HEK293T (cell line): ENCODE measurements at regions not wholly inside any gene's neighbourhood (a gene's known extent, or its start where the extent isn't known, plus 50 kb on each side); places are given as distances from the start of the nearest gene placed in this dataset.
"Not testable (repeated sequence)": the region's sequence is repeated elsewhere in the genome, so short reads cannot be mapped to it uniquely, and the experiment has no call there.

Source experiments
- CTCF ChIA-PET: fragments of 350-600 bp; formaldehyde crosslinking; extraction: SDS; loops from one replicate; lab custom pipeline; 2021; ENCODE audit warnings: antibody characterized with exemption, inconsistent platforms; lab: Yijun Ruan, JAX
- POLR2A ChIA-PET: fragments of 350-600 bp; formaldehyde crosslinking; extraction: SDS; loops from one replicate; lab custom pipeline; 2020; ENCODE audit warnings: antibody characterized with exemption, inconsistent platforms; lab: Yijun Ruan, JAX
- DNase-seq: peaks from one replicate; pipeline ENCODE4 v3.0.0; 2012; ENCODE audit warnings: mixed read lengths; ENCODE audit errors: extremely low spot score
- ARNT ChIP-seq: fragments of 450-650 bp; IDR thresholded peaks from 2 replicates; pipeline ENCODE4 v1.6.1; 2017; ENCODE audit warnings: mild to moderate bottlenecking
- BHLHE40 ChIP-seq: fragments of 450-650 bp; IDR thresholded peaks from 2 replicates; pipeline ENCODE4 v1.6.1; 2016; ENCODE audit warnings: mild to moderate bottlenecking, moderate library complexity, borderline replicate concordance
- CTBP1 ChIP-seq: fragments of 450-650 bp; IDR thresholded peaks from 2 replicates; pipeline ENCODE4 v1.6.1; 2016; ENCODE audit warnings: borderline replicate concordance
- ELF4 ChIP-seq: fragments of 450-650 bp; IDR thresholded peaks from 2 replicates; pipeline ENCODE4 v1.6.1; 2017; ENCODE audit warnings: antibody characterized with exemption
- FOXA1 ChIP-seq: fragments of 450-650 bp; IDR thresholded peaks from 2 replicates; pipeline ENCODE4 v1.6.1; 2016; ENCODE audit warnings: mild to moderate bottlenecking
- FOXK2 ChIP-seq: fragments of 450-650 bp; IDR thresholded peaks from 2 replicates; pipeline ENCODE4 v1.6.1; 2016; ENCODE audit warnings: mild to moderate bottlenecking
- FOXM1 ChIP-seq: fragments of 450-650 bp; IDR thresholded peaks from 2 replicates; pipeline ENCODE4 v1.6.1; 2017; ENCODE audit warnings: mild to moderate bottlenecking, borderline replicate concordance
- HDGF ChIP-seq: fragments of 450-650 bp; IDR thresholded peaks from 2 replicates; pipeline ENCODE4 v1.6.1; 2017; ENCODE audit warnings: antibody characterized with exemption, borderline replicate concordance
- L3MBTL2 ChIP-seq: fragments of 450-650 bp; conservative IDR thresholded peaks from 2 replicates; pipeline ENCODE4 v1.6.1; 2016; ENCODE audit warnings: mild to moderate bottlenecking
- LEF1 ChIP-seq: fragments of 450-650 bp; IDR thresholded peaks from 2 replicates; pipeline ENCODE4 v1.6.1; 2017; ENCODE audit warnings: mild to moderate bottlenecking, borderline replicate concordance
- NFRKB ChIP-seq: fragments of 450-650 bp; IDR thresholded peaks from 2 replicates; pipeline ENCODE4 v1.6.1; 2016; ENCODE audit warnings: mild to moderate bottlenecking, moderate library complexity
- PKNOX1 ChIP-seq: fragments of 450-650 bp; IDR thresholded peaks from 2 replicates; pipeline ENCODE4 v1.6.1; 2016
- SP1 ChIP-seq: fragments of 450-650 bp; IDR thresholded peaks from 2 replicates; pipeline ENCODE4 v1.6.1; 2017
- SUZ12 ChIP-seq: fragments of 450-650 bp; IDR thresholded peaks from 2 replicates; pipeline ENCODE4 v1.6.1; 2016; ENCODE audit warnings: mild to moderate bottlenecking
- TARDBP ChIP-seq: fragments of 450-650 bp; IDR thresholded peaks from 2 replicates; pipeline ENCODE4 v1.6.1; 2016
- ZNF384 ChIP-seq: fragments of 450-650 bp; IDR thresholded peaks from 2 replicates; pipeline ENCODE4 v1.6.1; 2016

- ChIA-PET CTCF (no interaction called here), POLR2A (no interaction called here)
- no peak for DNase-seq
- TF ChIP-seq SP1: no peak
- no peak for TF ChIP-seq FOXA1
- no peak for TF ChIP-seq ARNT
- TF ChIP-seq LEF1: no peak
- TF ChIP-seq FOXK2: no peak
- no peak for TF ChIP-seq PKNOX1
- no peak for TF ChIP-seq HDGF
- TF ChIP-seq TARDBP: no peak
- TF ChIP-seq BHLHE40: no peak
- TF ChIP-seq L3MBTL2: no peak
- no peak for TF ChIP-seq CTBP1
- TF ChIP-seq ELF4: no peak
- no peak for TF ChIP-seq SUZ12
Measured at GRCh38 chr5:110836851-110837250, 98.0 kb downstream of the SLC25A46 start.

GRCh38 chr5:110838357-110838756 lies 99.5 kb downstream of the SLC25A46 start:
- DNase-seq, POLR2A ChIA-PET, CTCF ChIA-PET: not testable (repeated sequence)

DNA sequence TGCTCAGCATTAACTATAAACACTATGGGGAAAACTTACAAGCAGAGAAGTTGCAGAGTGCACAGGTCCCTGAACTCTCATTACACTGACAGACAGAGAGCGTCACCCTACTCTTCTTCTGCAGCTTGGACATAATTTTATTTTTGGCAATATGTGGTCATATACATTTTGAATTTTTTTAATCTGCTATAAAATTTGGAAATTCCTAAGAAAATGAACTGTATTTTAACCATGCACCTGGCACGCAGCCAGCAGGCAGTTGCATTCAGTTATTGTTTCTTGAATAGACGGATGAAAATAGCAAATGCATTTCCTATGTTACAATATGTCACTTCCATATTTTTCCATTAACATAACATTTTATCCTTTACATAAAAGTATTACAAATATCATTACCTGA lies 100.2 kb downstream of the SLC25A46 start:
- POLR2A ChIA-PET: no interaction called here
- CTCF ChIA-PET: no interaction called here
- no peak for DNase-seq
- TF ChIP-seq TARDBP: no peak
- no peak for TF ChIP-seq NFRKB
- TF ChIP-seq L3MBTL2: no peak
- no peak for TF ChIP-seq FOXK2
- TF ChIP-seq CTBP1: no peak
- no peak for TF ChIP-seq PKNOX1
- no peak for TF ChIP-seq ZNF384
- TF ChIP-seq LEF1: no peak
- TF ChIP-seq BHLHE40: no peak
- no peak for TF ChIP-seq SP1
- TF ChIP-seq SUZ12: no peak
- no peak for TF ChIP-seq FOXM1
- TF ChIP-seq HDGF: no peak
- TF ChIP-seq ARNT: no peak

DNA sequence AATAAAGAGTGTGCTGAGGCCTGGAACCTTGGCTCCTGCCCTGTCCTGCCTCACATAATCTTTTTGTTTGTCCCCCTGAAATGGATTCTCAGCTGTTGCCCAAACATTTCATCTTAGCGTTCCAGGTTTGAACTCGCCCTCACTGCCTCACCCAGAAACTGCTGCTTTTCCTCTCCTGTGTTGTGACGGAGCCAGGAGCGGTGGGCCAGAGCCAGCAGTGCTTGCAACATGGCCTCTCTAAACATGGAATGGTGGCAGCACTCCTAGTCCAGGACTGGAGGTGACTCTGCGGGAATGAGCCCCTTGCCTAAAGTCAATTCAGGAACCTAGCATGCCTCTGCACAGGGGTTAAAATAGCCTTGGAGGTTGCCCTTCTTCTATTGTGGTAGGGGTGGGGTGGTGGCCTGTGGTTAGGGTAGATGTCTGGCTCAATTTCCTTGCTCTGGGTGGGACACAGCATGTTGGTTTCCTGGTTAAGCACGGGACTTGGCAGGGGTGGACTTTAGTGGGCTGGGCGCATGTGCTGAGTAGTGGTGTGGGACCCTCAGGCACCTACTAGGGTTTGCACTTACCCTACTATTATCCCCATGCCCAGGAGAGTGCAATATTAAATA lies 101.6 kb downstream of the SLC25A46 start:
- TF ChIP-seq L3MBTL2: no peak
- no peak for TF ChIP-seq ZNF384
- TF ChIP-seq HDGF: no peak
- TF ChIP-seq FOXM1: no peak
- no peak for TF ChIP-seq TARDBP
- TF ChIP-seq FOXA1: no peak
- no peak for TF ChIP-seq CTBP1
- no peak for TF ChIP-seq ELF4
- TF ChIP-seq FOXK2: no peak
- TF ChIP-seq LEF1: no peak
- ChIA-PET POLR2A (no interaction called here), CTCF (no interaction called here)
- DNase-seq: no peak

GRCh38 chr5:110841137-110841536 lies 102.3 kb downstream of the SLC25A46 start:
- CTCF ChIA-PET: no interaction called here
- TF ChIP-seq TARDBP (no peak), ARNT (no peak), ZNF384 (no peak), BHLHE40 (no peak), SUZ12 (no peak), LEF1 (no peak), HDGF (no peak), ELF4 (no peak), SP1 (no peak), NFRKB (no peak), CTBP1 (no peak), L3MBTL2 (no peak), PKNOX1 (no peak), FOXM1 (no peak), FOXK2 (no peak), FOXA1 (no peak)
- no peak for DNase-seq

DNA sequence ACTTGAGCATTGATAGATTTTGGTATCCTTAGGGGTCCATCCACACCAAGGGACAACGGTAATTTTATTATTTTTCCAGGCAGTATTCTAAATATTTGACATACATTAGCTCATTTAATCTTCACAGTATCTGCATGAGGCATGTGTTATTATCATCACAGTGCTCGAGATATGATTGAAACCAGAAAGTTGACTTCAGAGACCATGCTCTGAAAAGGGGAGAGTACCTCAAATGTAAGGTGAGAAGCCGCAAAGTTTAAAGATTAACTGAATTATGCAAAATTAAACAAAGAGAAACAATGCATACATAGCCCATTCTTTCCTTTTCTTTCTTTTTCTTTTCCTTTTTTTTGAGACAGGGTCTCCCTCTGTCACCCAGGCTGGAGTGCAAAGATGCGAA lies 104.1 kb downstream of the SLC25A46 start:
- POLR2A ChIA-PET: no interaction called here
- CTCF ChIA-PET: no interaction called here
- no peak for TF ChIP-seq SUZ12
- DNase-seq: no peak

More at GRCh38 chr5:110841137-110841536, 102.3 kb downstream of the SLC25A46 start:
- POLR2A ChIA-PET: no interaction called here

GRCh38 chr5:110844251-110844650 lies 105.4 kb downstream of the SLC25A46 start:
- DNase-seq: no peak
- no peak for TF ChIP-seq TARDBP
- no peak for TF ChIP-seq FOXK2
- no peak for TF ChIP-seq PKNOX1
- no peak for TF ChIP-seq LEF1
- no peak for TF ChIP-seq NFRKB
- TF ChIP-seq FOXA1: no peak
- TF ChIP-seq HDGF: no peak
- no peak for TF ChIP-seq SUZ12
- TF ChIP-seq ARNT: no peak
- no peak for TF ChIP-seq ZNF384
- TF ChIP-seq ELF4: no peak
- no peak for TF ChIP-seq L3MBTL2
- TF ChIP-seq BHLHE40: no peak
- no peak for TF ChIP-seq FOXM1
- no peak for TF ChIP-seq CTBP1
- no peak for TF ChIP-seq SP1
- POLR2A ChIA-PET: no interaction called here
- CTCF ChIA-PET: no interaction called here
